ENCODE measurements at regions not wholly inside any gene's neighbourhood (a gene's known extent, or its start where the extent isn't known, plus 50 kb on each side); places are given as distances from the start of the nearest gene placed in this dataset.
"Not testable (repeated sequence)": the region's sequence is repeated elsewhere in the genome, so short reads cannot be mapped to it uniquely, and the experiment has no call there.

- H3K36me3 ChIP-seq: no peaks in the 10 kb centered on the region
- no peaks in the 10 kb centered on the region for H3K4me1 ChIP-seq
- H3K9me3 ChIP-seq: no peaks in the 10 kb centered on the region
- intact Hi-C loops (cut with DNase I; ENCODE audit: low total_unique reads): no loop called here
- H3K27ac ChIP-seq: no peak overlapping the region
- TF ChIP-seq POLR2A (IDR thresholded peaks at IDR 0.05): no peak
- TF ChIP-seq CTCF (IDR thresholded peaks at IDR 0.05): no peak
- no peak for DNase-seq
- no peaks in the 10 kb centered on the region for H3K27me3 ChIP-seq
- H3K4me3 ChIP-seq: no peak overlapping the region
Measured at GRCh38 chr7:91465595-91466061, 201.4 kb downstream of the FZD1 start.

GRCh38 chr7:91468256-91468655 is 204.0 kb downstream of the FZD1 start:
- intact Hi-C loops (cut with DNase I; ENCODE audit: low total_unique reads): no loop called here
- no peak for DNase-seq
- H3K9me3 ChIP-seq: no peaks in the 10 kb centered on the region
- H3K27ac ChIP-seq: no peak overlapping the region
- H3K4me3 ChIP-seq: no peak overlapping the region
- H3K4me1 ChIP-seq: no peaks in the 10 kb centered on the region
- no peaks in the 10 kb centered on the region for H3K27me3 ChIP-seq
- no peak for TF ChIP-seq CTCF (IDR thresholded peaks at IDR 0.05)
- no peak for TF ChIP-seq POLR2A (IDR thresholded peaks at IDR 0.05)
- no peaks in the 10 kb centered on the region for H3K36me3 ChIP-seq

DNA sequence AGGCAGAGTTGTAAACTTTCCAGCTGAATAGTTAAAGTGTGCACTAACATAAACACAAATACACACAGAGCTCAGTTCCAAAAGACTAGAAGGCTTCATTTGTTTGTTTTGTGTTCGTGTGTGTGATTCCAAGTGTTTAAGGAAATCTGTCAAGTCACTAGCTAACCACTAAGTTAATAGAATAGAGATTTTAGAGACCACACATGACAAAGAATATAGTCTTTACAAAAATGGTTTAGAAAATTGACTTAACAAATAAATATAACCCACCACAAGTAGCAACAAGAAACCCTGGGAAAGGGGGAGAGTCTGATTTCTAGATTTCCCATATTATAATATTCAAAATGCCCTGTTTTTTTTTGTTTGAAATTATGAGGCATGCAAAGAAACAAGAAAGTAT is 209.4 kb downstream of the FZD1 start:
- Histone ChIP-seq H3K9me3 (peaks cover 0 to 9% of the 10 kb centered on the region in 2 donors), H3K27me3 (no peaks in the 10 kb centered on the region), H3K27ac (no peak overlapping the region), H3K4me1 (no peaks in the 10 kb centered on the region), H3K36me3 (no peaks in the 10 kb centered on the region), H3K4me3 (no peak overlapping the region)
- DNase-seq: no peak
- TF ChIP-seq POLR2A (IDR thresholded peaks at IDR 0.05) (no peak), CTCF (IDR thresholded peaks at IDR 0.05) (no peak)
- intact Hi-C loops (cut with DNase I; ENCODE audit: low total_unique reads): no loop called here

DNA sequence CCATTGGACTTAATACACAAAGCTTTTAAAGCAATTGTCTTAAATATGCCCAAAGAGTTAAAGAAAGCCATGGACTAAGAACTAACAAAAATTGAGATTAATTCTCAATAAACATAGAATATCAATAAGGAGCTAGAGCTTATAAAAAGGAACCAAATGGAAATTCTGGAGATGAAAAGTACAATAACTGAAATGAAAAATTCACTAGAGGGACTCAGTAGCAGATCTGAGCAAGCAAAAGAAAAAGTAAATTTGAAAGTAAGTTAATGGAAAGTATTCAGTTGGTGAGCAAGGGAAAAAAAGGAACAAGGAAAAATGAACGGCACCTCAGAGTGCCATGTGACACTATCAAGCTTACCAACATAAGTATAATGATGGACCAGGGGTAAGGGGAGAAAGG is 209.8 kb downstream of the FZD1 start:
- no peak overlapping the region for H3K27ac ChIP-seq
- H3K27me3 ChIP-seq: no peaks in the 10 kb centered on the region
- intact Hi-C loops (cut with DNase I; ENCODE audit: low total_unique reads): no loop called here
- H3K36me3 ChIP-seq: no peaks in the 10 kb centered on the region
- DNase-seq: no peak
- no peak for TF ChIP-seq CTCF (IDR thresholded peaks at IDR 0.05)
- no peak for TF ChIP-seq POLR2A (IDR thresholded peaks at IDR 0.05)
- H3K9me3 ChIP-seq: peaks cover 0 to 9% of the 10 kb centered on the region in 2 donors
- no peaks in the 10 kb centered on the region for H3K4me1 ChIP-seq
- no peak overlapping the region for H3K4me3 ChIP-seq

DNA sequence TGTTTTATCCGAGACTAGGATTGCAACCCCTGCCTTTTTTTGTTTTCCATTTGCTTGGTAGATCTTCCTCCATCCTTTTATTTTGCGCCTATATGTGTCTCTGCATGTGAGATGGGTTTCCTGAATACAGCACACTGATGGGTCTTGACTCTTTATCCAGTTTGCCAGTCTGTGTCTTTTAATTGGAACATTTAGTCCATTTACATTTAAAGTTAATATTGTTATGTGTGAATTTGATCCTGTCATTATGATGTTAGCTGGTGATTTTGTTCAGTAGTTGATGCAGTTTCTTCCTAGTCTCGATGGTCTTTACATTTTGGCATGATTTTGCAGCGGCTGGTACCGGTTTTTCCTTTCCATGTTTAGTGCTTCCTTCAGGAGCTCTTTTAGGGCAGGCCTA is 216.2 kb downstream of the FZD1 start:
- H3K27me3 ChIP-seq; intact Hi-C loops (cut with DNase I; ENCODE audit: low total_unique reads); H3K4me3 ChIP-seq; H3K36me3 ChIP-seq; H3K9me3 ChIP-seq; DNase-seq; H3K4me1 ChIP-seq; H3K27ac ChIP-seq: not testable (repeated sequence)

- Histone ChIP-seq H3K4me3 (no peak overlapping the region), H3K36me3 (no peaks in the 10 kb centered on the region), H3K9me3 (peaks cover 0 to 4% of the 10 kb centered on the region in 2 donors), H3K27ac (no peak overlapping the region), H3K4me1 (no peaks in the 10 kb centered on the region), H3K27me3 (no peaks in the 10 kb centered on the region)
- TF ChIP-seq POLR2A (IDR thresholded peaks at IDR 0.05) (no peak), CTCF (IDR thresholded peaks at IDR 0.05) (no peak)
- no peak for DNase-seq
- intact Hi-C loops (cut with DNase I; ENCODE audit: low total_unique reads): no loop called here
Measured at GRCh38 chr7:91491868-91492267, 227.6 kb downstream of the FZD1 start.
